IMR-90 (cell line): ENCODE measurements at regions not wholly inside any gene's neighbourhood (a gene's known extent, or its start where the extent isn't known, plus 50 kb on each side); places are given as distances from the start of the nearest gene placed in this dataset.

Experiments
- ATAC-seq: fragments of 200-7000 bp; cut with Tn5 transposase; 2 replicates; pipeline ENCODE4 v1.9.1; 2020; ENCODE audit warnings: low read depth, mild to moderate bottlenecking, moderate library complexity
- BruUV-seq: library from RNA; stranded (reverse); fragments of 400-500 nt; replicated peaks from 2 replicates; lab custom pipeline; 2021; lab: Mats Ljungman, UMichigan
- CTCF ChIA-PET: fragments of 300-600 bp; formaldehyde crosslinking; extraction: SDS; loops from one replicate; lab custom pipeline; 2021; ENCODE audit warnings: antibody characterized with exemption; lab: Yijun Ruan, JAX
- POLR2A ChIA-PET: fragments of 300-600 bp; sonication (Branson Sonifier 250); formaldehyde crosslinking; loops from one replicate; lab custom pipeline; 2022; ENCODE audit warnings: antibody characterized with exemption; ENCODE audit not compliant: unreplicated experiment; lab: Charles Lee
- DNase-seq: peaks from one replicate; pipeline ENCODE4 v3.0.0; 2013
- H2AFZ ChIP-seq: replicated peaks from 2 replicates; pipeline ENCODE3; 2013; ENCODE audit warnings: low read length, mild to moderate bottlenecking; ENCODE audit not compliant: poor library complexity
- H2AK5ac ChIP-seq: 2 replicates; pipeline ENCODE4 v1.6.1; 2013; ENCODE audit warnings: low read depth, low read length, inconsistent platforms
- H2AK9ac ChIP-seq: replicated peaks from 2 replicates; pipeline ENCODE3; 2013; ENCODE audit warnings: mild to moderate bottlenecking, low read depth, low read length, moderate library complexity; ENCODE audit not compliant: poor library complexity
- H2BK120ac ChIP-seq: 2 replicates; pipeline ENCODE4 v1.6.1; 2013; ENCODE audit warnings: low read depth, low read length, inconsistent platforms
- H2BK15ac ChIP-seq: 3 replicates; pipeline ENCODE4 v1.6.1; 2013; ENCODE audit warnings: low read depth, low read length, inconsistent platforms
- H2BK20ac ChIP-seq: 2 replicates; pipeline ENCODE4 v1.6.1; 2013; ENCODE audit warnings: low read depth, mild to moderate bottlenecking, inconsistent platforms, low read length, moderate library complexity
- H2BK5ac ChIP-seq: 2 replicates; pipeline ENCODE4 v1.6.1; 2013; ENCODE audit warnings: mild to moderate bottlenecking, low read depth, low read length, inconsistent platforms; ENCODE audit not compliant: poor library complexity, severe bottlenecking
- H3K14ac ChIP-seq: replicated peaks from 2 replicates; pipeline ENCODE4 v1.6.1; 2013; ENCODE audit warnings: low read depth, low read length, inconsistent platforms
- H3K18ac ChIP-seq: 2 replicates; pipeline ENCODE4 v1.6.1; 2013; ENCODE audit warnings: low read depth, low read length, control low read depth
- H3K23ac ChIP-seq: 2 replicates; pipeline ENCODE4 v1.6.1; 2013; ENCODE audit warnings: low read depth, low read length, inconsistent platforms
- H3K27ac ChIP-seq: 2 replicates; pipeline ENCODE4 v1.5.1; 2013; ENCODE audit warnings: mild to moderate bottlenecking, control low read depth, low read length; ENCODE audit not compliant: insufficient read depth
- H3K27me3 ChIP-seq: 2 replicates; pipeline ENCODE4 v1.6.1; 2013; ENCODE audit warnings: low read length; ENCODE audit not compliant: control insufficient read depth, insufficient read depth
- H3K36me3 ChIP-seq: 2 replicates; pipeline ENCODE4 v1.6.1; 2013; ENCODE audit warnings: low read length, mixed read lengths; ENCODE audit not compliant: control insufficient read depth, insufficient read depth
- H3K4ac ChIP-seq: 2 replicates; pipeline ENCODE4 v1.6.1; 2013; ENCODE audit warnings: low read depth, low read length, inconsistent platforms
- H3K4me1 ChIP-seq: 2 replicates; pipeline ENCODE4 v1.6.1; 2013; ENCODE audit warnings: low read length, mixed read lengths; ENCODE audit not compliant: control insufficient read depth, insufficient read depth
- H3K4me2 ChIP-seq: 2 replicates; pipeline ENCODE4 v1.6.1; 2013; ENCODE audit warnings: low read depth, mild to moderate bottlenecking, control low read depth, low read length, moderate library complexity
- H3K4me3 ChIP-seq: 2 replicates; pipeline ENCODE4 v1.5.1; 2013; ENCODE audit warnings: low read depth, mild to moderate bottlenecking, control low read depth, low read length, moderate library complexity; ENCODE audit not compliant: insufficient read depth
- H3K56ac ChIP-seq: 2 replicates; pipeline ENCODE4 v1.6.1; 2013; ENCODE audit warnings: low read length, inconsistent platforms; ENCODE audit not compliant: insufficient read depth; ENCODE audit errors: extremely low read depth
- H3K79me1 ChIP-seq, 2 experiments: 2 replicates each; pipeline ENCODE4 v1.6.1; 2013; ENCODE audit warnings: low read length in 2 of 2, inconsistent platforms in 1 of 2, low read depth in 1 of 2
- H3K9ac ChIP-seq: 2 replicates; pipeline ENCODE4 v1.6.1; 2013; ENCODE audit warnings: low read depth, low read length, control low read depth
- H3K9me1 ChIP-seq: 2 replicates; pipeline ENCODE4 v1.6.1; 2013; ENCODE audit warnings: low read length, inconsistent platforms; ENCODE audit not compliant: insufficient read depth
- H3K9me3 ChIP-seq: 2 replicates; pipeline ENCODE4 v1.6.1; 2013; ENCODE audit warnings: low read length; ENCODE audit not compliant: control insufficient read depth, insufficient read depth
- H4K20me1 ChIP-seq: 2 replicates; pipeline ENCODE4 v1.6.1; 2013; ENCODE audit warnings: low read length, inconsistent platforms; ENCODE audit not compliant: insufficient read depth
- H4K5ac ChIP-seq: 2 replicates; pipeline ENCODE4 v1.6.1; 2013; ENCODE audit warnings: mild to moderate bottlenecking, low read depth, low read length, control low read depth
- H4K8ac ChIP-seq, 2 experiments: 2 replicates each; pipeline ENCODE4 v1.6.1; 2013; ENCODE audit warnings: low read depth in 2 of 2, low read length in 2 of 2, control low read depth in 1 of 2, inconsistent platforms in 1 of 2
- H4K91ac ChIP-seq: 2 replicates; pipeline ENCODE4 v1.6.1; 2013; ENCODE audit warnings: low read depth, low read length, inconsistent platforms; ENCODE audit not compliant: insufficient read depth
- BHLHE40 ChIP-seq: fragments of 150-350 bp; IDR thresholded peaks from 2 replicates; pipeline ENCODE4 v1.6.1; 2016; ENCODE audit warnings: mild to moderate bottlenecking, low read depth, low read length
- CHD1 ChIP-seq: IDR thresholded peaks from 2 replicates; pipeline ENCODE4 v1.6.1; 2012; ENCODE audit warnings: low read depth, low read length, improper control_type of control experiment
- CTCF ChIP-seq: conservative IDR thresholded peaks from 2 replicates; pipeline ENCODE4 v1.5.1; 2012; ENCODE audit warnings: mild to moderate bottlenecking, low read depth, low read length, improper control_type of control experiment
- FOS ChIP-seq: fragments of 150-350 bp; IDR thresholded peaks from 2 replicates; pipeline ENCODE4 v1.6.1; 2016; ENCODE audit warnings: low read depth, low read length
- NFE2L2 ChIP-seq: fragments of 150-350 bp; IDR thresholded peaks from 2 replicates; pipeline ENCODE4 v1.6.1; 2016; ENCODE audit warnings: low read depth, mild to moderate bottlenecking, low read length
- WGBS, 2 experiments: methylation state at CpG; one replicate each; pipeline versions ENCODE4 v1.1.5 to v1.1.7; 2013; ENCODE audit warnings: missing lambda C conversion rate in 2 of 2; ENCODE audit not compliant: insufficient read length in 1 of 2; ENCODE audit errors: extremely low coverage in 2 of 2; 5-methylcytosine and 5-hydroxymethylcytosine counted together
- dilution Hi-C: fragments of 300-500 bp; cut with HindIII; formaldehyde crosslinking; loops from one replicate; pipeline ENCODE4 v1.14.3; 2018; ENCODE audit warnings: low sequenced_read_pairs; ENCODE audit not compliant: unreplicated experiment
- in situ Hi-C: fragments of 300-500 bp; cut with MboI; formaldehyde crosslinking; loops from 3 replicates; pipeline ENCODE4 v1.14.3; 2019; ENCODE audit warnings: low sequenced_read_pairs, inconsistent platforms, mixed read lengths
- intact Hi-C: fragments of 100-400 bp; cut with micrococcal nuclease; formaldehyde crosslinking; loops from 2 replicates; pipeline ENCODE4 v1.10.0; 2022

GRCh38 chr10:83607959-83608745 is 531.2 kb upstream of the GHITM start:
- no peak overlapping the region for H2AK9ac ChIP-seq
- intact Hi-C loops = no loop called here
- BruUV-seq = no TSS peak
- H3K18ac ChIP-seq = no peak overlapping the region
- ATAC-seq (peak; percentile 18; the same call in 1 of the 2 replicates), DNase-seq (no peak)
- H3K9me3 ChIP-seq = 0 out of 2 replicates have a peak, but pooled peaks cover 1% of the 10 kb centered on the region
- H4K5ac ChIP-seq = no peak overlapping the region
- no peak overlapping the region for H3K4me3 ChIP-seq
- no peak overlapping the region for H3K9ac ChIP-seq
- CTCF ChIA-PET = no interaction called here
- H3K79me1 ChIP-seq = no peaks in the 10 kb centered on the region
- H3K4ac ChIP-seq = no peak overlapping the region
- WGBS, 2 experiments = no CpG with 5 or more reads among the region's 7 CpGs
- H4K91ac ChIP-seq = no peak overlapping the region
- no peak overlapping the region for H3K56ac ChIP-seq
- no peak overlapping the region for H2BK20ac ChIP-seq
- no peaks in the 10 kb centered on the region for H3K27me3 ChIP-seq
- H4K20me1 ChIP-seq = no peaks in the 10 kb centered on the region
- no peaks in the 10 kb centered on the region for H3K9me1 ChIP-seq
- H2BK120ac ChIP-seq = no peak overlapping the region
- H3K4me1 ChIP-seq = no peaks in the 10 kb centered on the region
- H2BK5ac ChIP-seq = no peak overlapping the region
- H4K8ac ChIP-seq = no peak overlapping the region
- dilution Hi-C loops = no loop called here
- no peak overlapping the region for H2AFZ ChIP-seq
- TF ChIP-seq NFE2L2 (no peak), CTCF (no peak), BHLHE40 (no peak), CHD1 (no peak), FOS (no peak)
- H3K27ac ChIP-seq = no peak overlapping the region
- H2BK15ac ChIP-seq = no peak overlapping the region
- no peaks in the 10 kb centered on the region for H3K36me3 ChIP-seq
- H2AK5ac ChIP-seq = no peak overlapping the region
- no peak overlapping the region for H3K14ac ChIP-seq
- H3K23ac ChIP-seq = no peak overlapping the region
- no peak overlapping the region for H3K4me2 ChIP-seq
- in situ Hi-C loops = no loop called here
- POLR2A ChIA-PET = no interaction called here
